Neural cell (in vitro differentiated cells): ENCODE measurements at regions not wholly inside any gene's neighbourhood (a gene's known extent, or its start where the extent isn't known, plus 50 kb on each side); places are given as distances from the start of the nearest gene placed in this dataset.

ENCODE experiments used
- H2AFZ ChIP-seq: fragments of 200-600, 300-800 bp; sonication (generic), shearing (Covaris generic); 2 replicates; pipeline ENCODE4 v1.6.0; 2014; ENCODE audit warnings: low read depth, mild to moderate bottlenecking, antibody characterized with exemption, low read length, moderate library complexity
- H3F3A ChIP-seq: fragments of 200-600 bp; shearing (Covaris generic); 2 replicates; pipeline ENCODE4 v1.6.1; 2016; ENCODE audit warnings: mild to moderate bottlenecking, moderate library complexity, mixed read lengths, antibody characterized with exemption, low read length; ENCODE audit not compliant: insufficient read depth, poor library complexity, severe bottlenecking
- H3K27ac ChIP-seq: fragments of 200-600, 300-800 bp; sonication (generic), shearing (Covaris generic); 2 replicates; pipeline ENCODE4 v1.5.1; 2014; ENCODE audit warnings: mild to moderate bottlenecking, low read length, moderate library complexity
- H3K27me3 ChIP-seq: fragments of 300-800, 200-600 bp; sonication (generic), shearing (Covaris generic); 2 replicates; pipeline ENCODE4 v1.6.0; 2014; ENCODE audit warnings: mild to moderate bottlenecking, low read depth, low read length, moderate library complexity; ENCODE audit not compliant: insufficient read depth
- H3K36me3 ChIP-seq: fragments of 300-800, 200-600 bp; sonication (generic), shearing (Covaris generic); 2 replicates; pipeline ENCODE4 v1.5.1; 2014; ENCODE audit warnings: mild to moderate bottlenecking, antibody characterized with exemption, low read length, moderate library complexity; ENCODE audit not compliant: insufficient read depth
- H3K4me2 ChIP-seq: fragments of 300-800, 200-600 bp; sonication (generic), shearing (Covaris generic); 2 replicates; pipeline ENCODE4 v1.6.0; 2014; ENCODE audit warnings: mild to moderate bottlenecking, low read length
- H3K4me3 ChIP-seq: fragments of 300-800, 200-600 bp; sonication (generic), shearing (Covaris generic); 2 replicates; pipeline ENCODE4 v1.5.1; 2014; ENCODE audit warnings: mild to moderate bottlenecking, low read length, moderate library complexity
- H3K79me2 ChIP-seq: fragments of 200-600 bp; shearing (Covaris generic); replicated peaks from 2 replicates; pipeline ENCODE4 v1.6.0; 2014; ENCODE audit warnings: mild to moderate bottlenecking, low read length, moderate library complexity; ENCODE audit not compliant: insufficient read depth
- H3K9ac ChIP-seq: fragments of 300-800, 200-600 bp; sonication (generic), shearing (Covaris generic); 2 replicates; pipeline ENCODE4 v1.6.1; 2016; ENCODE audit warnings: mild to moderate bottlenecking, low read length, mixed read lengths
- H3K9me2 ChIP-seq: fragments of 200-600 bp; shearing (Covaris generic); 2 replicates; pipeline ENCODE4 v1.6.1; 2016; ENCODE audit warnings: mild to moderate bottlenecking, low read length, mixed read lengths; ENCODE audit not compliant: insufficient read depth
- H3K9me3 ChIP-seq: fragments of 200-600, 300-800 bp; sonication (generic), shearing (Covaris generic); 2 replicates; pipeline ENCODE4 v1.6.1; 2016; ENCODE audit warnings: mild to moderate bottlenecking, mixed run types, low read length, moderate library complexity, mixed read lengths
- H4K20me1 ChIP-seq: fragments of 200-600 bp; shearing (Covaris generic); 2 replicates; pipeline ENCODE4 v1.6.1; 2016; ENCODE audit warnings: mild to moderate bottlenecking, mixed run types; ENCODE audit not compliant: insufficient read depth
- CTCF ChIP-seq: fragments of 450-650 bp; IDR thresholded peaks from 2 replicates; pipeline ENCODE4 v1.5.1; 2014; ENCODE audit warnings: antibody characterized with exemption, mild to moderate bottlenecking, moderate library complexity; ENCODE audit not compliant: poor library complexity, severe bottlenecking
- EP300 ChIP-seq: fragments of 450-650 bp; conservative IDR thresholded peaks from 2 replicates; pipeline ENCODE4 v1.6.1; 2014; ENCODE audit warnings: antibody characterized with exemption, mild to moderate bottlenecking, moderate library complexity; ENCODE audit not compliant: poor library complexity, severe bottlenecking
- EZH2 ChIP-seq: fragments of 200-600, 300-800 bp; shearing (Covaris generic), sonication (generic); IDR thresholded peaks from 2 replicates; pipeline ENCODE4 v1.6.1; 2014; ENCODE audit warnings: antibody characterized with exemption, low read length, borderline replicate concordance, mild to moderate bottlenecking; ENCODE audit not compliant: insufficient read depth, poor library complexity, severe bottlenecking
- MXI1 ChIP-seq: fragments of 450-650 bp; conservative IDR thresholded peaks from 2 replicates; pipeline ENCODE4 v1.6.1; 2014; ENCODE audit warnings: antibody characterized with exemption, mild to moderate bottlenecking; ENCODE audit not compliant: poor library complexity, severe bottlenecking
- POLR2AphosphoS5 ChIP-seq: IDR thresholded peaks from 2 replicates; pipeline ENCODE4 v1.6.1; 2012
- RAD21 ChIP-seq: fragments of 450-650 bp; conservative IDR thresholded peaks from 2 replicates; pipeline ENCODE4 v1.6.1; 2014; ENCODE audit warnings: antibody characterized with exemption, mild to moderate bottlenecking, moderate library complexity
- REST ChIP-seq: IDR thresholded peaks from 2 replicates; pipeline ENCODE4 v1.6.1; 2012; ENCODE audit warnings: borderline replicate concordance
- SMC3 ChIP-seq: fragments of 450-650 bp; conservative IDR thresholded peaks from 2 replicates; pipeline ENCODE4 v1.6.1; 2014; ENCODE audit warnings: antibody characterized with exemption, mild to moderate bottlenecking, moderate library complexity; ENCODE audit not compliant: poor library complexity
- TAF1 ChIP-seq: IDR thresholded peaks from 2 replicates; pipeline ENCODE4 v1.6.1; 2012; ENCODE audit warnings: low read depth

- no peak overlapping the region for H3K4me3 ChIP-seq
- no peak overlapping the region for H3K27ac ChIP-seq
- H4K20me1 ChIP-seq: no peaks in the 10 kb centered on the region
- H3K9me3 ChIP-seq: no peaks in the 10 kb centered on the region
- H3K9me2 ChIP-seq: no peaks in the 10 kb centered on the region
- H3K36me3 ChIP-seq: no peaks in the 10 kb centered on the region
- H3K9ac ChIP-seq: no peak overlapping the region
- H2AFZ ChIP-seq: no peak overlapping the region
- H3K27me3 ChIP-seq: no peaks in the 10 kb centered on the region
- H3F3A ChIP-seq: no peaks in the 10 kb centered on the region
- H3K79me2 ChIP-seq: no peaks in the 10 kb centered on the region
- no peak overlapping the region for H3K4me2 ChIP-seq
- TF ChIP-seq RAD21 (no peak), POLR2AphosphoS5 (no peak), MXI1 (no peak), EZH2 (no peak), TAF1 (no peak), SMC3 (no peak), CTCF (no peak), REST (no peak), EP300 (no peak)
Observed at GRCh38 chr4:35978551-35978950, 265.8 kb downstream of the ARAP2 start.

GRCh38 chr4:35982318-35982717, 262.0 kb downstream of the ARAP2 start:
- TF ChIP-seq TAF1 (no peak), EP300 (no peak), SMC3 (no peak), CTCF (no peak), REST (no peak), MXI1 (no peak), POLR2AphosphoS5 (no peak), RAD21 (no peak), EZH2 (no peak)
- no peak overlapping the region for H3K4me2 ChIP-seq
- H3K4me3 ChIP-seq: no peak overlapping the region
- H3K9me3 ChIP-seq: no peaks in the 10 kb centered on the region
- no peaks in the 10 kb centered on the region for H3F3A ChIP-seq
- no peaks in the 10 kb centered on the region for H3K9me2 ChIP-seq
- H3K36me3 ChIP-seq: no peaks in the 10 kb centered on the region
- H3K79me2 ChIP-seq: no peaks in the 10 kb centered on the region
- H4K20me1 ChIP-seq: no peaks in the 10 kb centered on the region
- H3K9ac ChIP-seq: no peak overlapping the region
- H3K27me3 ChIP-seq: no peaks in the 10 kb centered on the region
- H2AFZ ChIP-seq: no peak overlapping the region
- no peak overlapping the region for H3K27ac ChIP-seq
